NCI-H446 (cell line): ENCODE measurements at regions not wholly inside any gene's neighbourhood (a gene's known extent, or its start where the extent isn't known, plus 50 kb on each side); places are given as distances from the start of the nearest gene placed in this dataset.

Experiments
- DNase-seq, 2 experiments: peaks; one replicate each; lab custom pipeline; 2025; lab: John Stamatoyannopoulos, UW

GRCh38 chr6:48057601-48058000 is 53.4 kb downstream of the PTCHD4 start:
- no peak for DNase-seq

GRCh38 chr6:48048451-48049146 is 62.4 kb downstream of the PTCHD4 start:
- peak; percentile 8 to 50 for DNase-seq

GRCh38 chr6:48041894-48042293 is 69.1 kb downstream of the PTCHD4 start:
- DNase-seq = no peak

GRCh38 chr6:48037946-48038345 is 73.1 kb downstream of the PTCHD4 start:
- no peak for DNase-seq

GRCh38 chr6:48036316-48036715 is 74.7 kb downstream of the PTCHD4 start:
- no peak for DNase-seq

- DNase-seq = no peak
Observed at GRCh38 chr6:48032151-48032550, 78.8 kb downstream of the PTCHD4 start.

GRCh38 chr6:48031711-48032110 is 79.3 kb downstream of the PTCHD4 start:
- no peak for DNase-seq

GRCh38 chr6:48027704-48028435 is 83.1 kb downstream of the PTCHD4 start:
- no peak for DNase-seq

- no peak for DNase-seq
Observed at GRCh38 chr6:48024956-48025355, 86.0 kb downstream of the PTCHD4 start.

- no peak for DNase-seq
Observed at GRCh38 chr6:48021904-48022303, 89.1 kb downstream of the PTCHD4 start.

GRCh38 chr6:48016020-48016755 is 94.8 kb downstream of the PTCHD4 start:
- DNase-seq = no peak

GRCh38 chr6:47992809-47993208 is 118.2 kb downstream of the PTCHD4 start:
- DNase-seq = peak in 1 of 2 experiments; percentile 5

GRCh38 chr6:47983491-47983890 is 127.5 kb downstream of the PTCHD4 start:
- no peak for DNase-seq

- peak in 1 of 2 experiments; percentile 9 for DNase-seq
Observed at GRCh38 chr6:47977314-47977713, 133.7 kb downstream of the PTCHD4 start.

GRCh38 chr6:47974106-47974505 is 136.9 kb downstream of the PTCHD4 start:
- DNase-seq = peak; percentile 56 to 58

GRCh38 chr6:47970826-47971225 is 140.2 kb downstream of the PTCHD4 start:
- no peak for DNase-seq

GRCh38 chr6:47967843-47968242 is 143.2 kb downstream of the PTCHD4 start:
- no peak for DNase-seq

GRCh38 chr6:47964969-47965368 is 146.0 kb downstream of the PTCHD4 start:
- DNase-seq = no peak

GRCh38 chr6:47952640-47953039 is 158.4 kb downstream of the PTCHD4 start:
- no peak for DNase-seq

GRCh38 chr6:47944846-47945245 is 163.0 kb downstream of the OPN5 start:
- DNase-seq = no peak

- no peak for DNase-seq
Observed at GRCh38 chr6:47938405-47938804, 156.6 kb downstream of the OPN5 start.

GRCh38 chr6:47936820-47937219 is 155.0 kb downstream of the OPN5 start:
- DNase-seq = no peak

GRCh38 chr6:47934023-47934422 is 152.2 kb downstream of the OPN5 start:
- DNase-seq = no peak
